Panc1 (cell line): ENCODE measurements at regions not wholly inside any gene's neighbourhood (a gene's known extent, or its start where the extent isn't known, plus 50 kb on each side); places are given as distances from the start of the nearest gene placed in this dataset.

Experiments
- POLR2AphosphoS5 ChIP-seq: IDR thresholded peaks from 2 replicates; pipeline ENCODE4 v1.6.1; 2012; ENCODE audit warnings: mild to moderate bottlenecking, low read depth, low read length, moderate library complexity
- TF ChIP-seq, protein P1 (sequence below): fragments of 450-650 bp; IDR thresholded peaks from 2 replicates; pipeline ENCODE4 v1.5.1; 2017; ENCODE audit warnings: mild to moderate bottlenecking

DNA sequence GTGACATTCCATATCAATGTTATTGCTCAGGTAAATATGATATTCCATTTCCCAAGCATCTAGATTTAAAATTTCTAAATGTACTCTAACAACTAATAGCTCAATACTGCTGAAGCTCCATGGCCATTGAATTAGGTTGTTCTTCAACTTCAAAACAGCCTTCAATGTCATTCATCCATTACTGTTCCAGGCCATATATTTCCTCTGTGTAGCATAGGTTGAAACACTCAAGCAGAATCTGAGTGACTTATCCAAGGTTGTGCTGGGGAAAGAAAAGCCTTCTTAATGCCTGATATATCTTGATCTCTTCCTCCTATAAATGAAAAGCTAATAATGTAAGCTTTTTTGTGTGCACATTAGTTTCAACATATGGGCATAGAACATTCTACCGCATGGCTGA is 142.1 kb upstream of the ARL4C start:
- TF ChIP-seq, protein P1, sequence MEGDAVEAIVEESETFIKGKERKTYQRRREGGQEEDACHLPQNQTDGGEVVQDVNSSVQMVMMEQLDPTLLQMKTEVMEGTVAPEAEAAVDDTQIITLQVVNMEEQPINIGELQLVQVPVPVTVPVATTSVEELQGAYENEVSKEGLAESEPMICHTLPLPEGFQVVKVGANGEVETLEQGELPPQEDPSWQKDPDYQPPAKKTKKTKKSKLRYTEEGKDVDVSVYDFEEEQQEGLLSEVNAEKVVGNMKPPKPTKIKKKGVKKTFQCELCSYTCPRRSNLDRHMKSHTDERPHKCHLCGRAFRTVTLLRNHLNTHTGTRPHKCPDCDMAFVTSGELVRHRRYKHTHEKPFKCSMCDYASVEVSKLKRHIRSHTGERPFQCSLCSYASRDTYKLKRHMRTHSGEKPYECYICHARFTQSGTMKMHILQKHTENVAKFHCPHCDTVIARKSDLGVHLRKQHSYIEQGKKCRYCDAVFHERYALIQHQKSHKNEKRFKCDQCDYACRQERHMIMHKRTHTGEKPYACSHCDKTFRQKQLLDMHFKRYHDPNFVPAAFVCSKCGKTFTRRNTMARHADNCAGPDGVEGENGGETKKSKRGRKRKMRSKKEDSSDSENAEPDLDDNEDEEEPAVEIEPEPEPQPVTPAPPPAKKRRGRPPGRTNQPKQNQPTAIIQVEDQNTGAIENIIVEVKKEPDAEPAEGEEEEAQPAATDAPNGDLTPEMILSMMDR, result no peak
- no peak for TF ChIP-seq POLR2AphosphoS5
